CD4-positive, alpha-beta T cell (primary cell): ENCODE measurements at regions not wholly inside any gene's neighbourhood (a gene's known extent, or its start where the extent isn't known, plus 50 kb on each side); places are given as distances from the start of the nearest gene placed in this dataset.

Experiments used
- ATAC-seq: fragments of 200-7000 bp; cut with Tn5 transposase; one replicate; pipeline ENCODE4 v1.10.0; 2022; ENCODE audit warnings: mild to moderate bottlenecking; ENCODE audit not compliant: poor library complexity
- CTCF ChIA-PET: fragments of 350-600 bp; sonication (Branson Sonifier 250); formaldehyde crosslinking; loops from one replicate; lab custom pipeline; 2021; ENCODE audit warnings: antibody characterized with exemption, inconsistent platforms; lab: Charles Lee
- POLR2A ChIA-PET: fragments of 350-600 bp; sonication (Branson Sonifier 250); formaldehyde crosslinking; loops from one replicate; lab custom pipeline; 2021; ENCODE audit warnings: antibody characterized with exemption, inconsistent platforms; lab: Charles Lee
- DNase-seq, 14 experiments: peaks; one replicate each; pipeline ENCODE4 v3.0.0-alpha.2; 2013 to 2020; ENCODE audit warnings: mixed read lengths in 2 of 14
- H3K27ac ChIP-seq, 2 donors: one replicate each; pipeline versions ENCODE4 v1.5.1 to v1.7.0; 2013; ENCODE audit warnings: low read length in 2 of 2, low read depth in 1 of 2, mild to moderate bottlenecking in 1 of 2
- H3K27me3 ChIP-seq, 2 experiments: 1 replicate in 1 of 2; 2 replicates in 1 of 2; pipeline versions ENCODE4 v1.6.1 to v1.7.0; 2013; ENCODE audit warnings: low read length in 2 of 2, control low read depth in 1 of 2, mild to moderate bottlenecking in 1 of 2, moderate library complexity in 1 of 2; ENCODE audit not compliant: insufficient read depth in 2 of 2, control insufficient read depth in 1 of 2
- H3K36me3 ChIP-seq: one replicate; pipeline ENCODE4 v1.6.1; 2013; ENCODE audit warnings: low read length, control low read depth; ENCODE audit not compliant: insufficient read depth
- H3K4me1 ChIP-seq: one replicate; pipeline ENCODE4 v1.6.1; 2013; ENCODE audit warnings: low read length, control low read depth; ENCODE audit not compliant: insufficient read depth
- H3K4me3 ChIP-seq: one replicate; pipeline ENCODE4 v1.5.1; 2013; ENCODE audit warnings: mild to moderate bottlenecking, low read length, moderate library complexity
- H3K9me3 ChIP-seq, 2 experiments: 1 replicate in 1 of 2; 2 replicates in 1 of 2; pipeline versions ENCODE4 v1.6.1 to v1.7.0; 2013; ENCODE audit warnings: low read length in 2 of 2, mild to moderate bottlenecking in 2 of 2, control low read depth in 1 of 2, moderate library complexity in 1 of 2; ENCODE audit not compliant: control insufficient read depth in 1 of 2, insufficient read depth in 1 of 2
- H3K27ac Mint-ChIP-seq: one replicate; pipeline ENCODE4 v1.8.0; 2020; ENCODE audit warnings: mixed read lengths
- H3K27me3 Mint-ChIP-seq: one replicate; pipeline ENCODE4 v1.8.0; 2021; ENCODE audit warnings: mixed read lengths
- H3K36me3 Mint-ChIP-seq: one replicate; pipeline ENCODE4 v1.8.0; 2021; ENCODE audit warnings: low read depth, mixed read lengths
- H3K4me1 Mint-ChIP-seq: one replicate; pipeline ENCODE4 v1.8.0; 2021; ENCODE audit warnings: low read depth, mixed read lengths
- H3K4me3 Mint-ChIP-seq: one replicate; pipeline ENCODE4 v1.8.0; 2020; ENCODE audit warnings: mild to moderate bottlenecking, mixed read lengths
- H3K9me3 Mint-ChIP-seq: one replicate; pipeline ENCODE4 v1.8.0; 2020; ENCODE audit warnings: mixed read lengths
- intact Hi-C, 2 experiments: fragments of 100-400 bp; cut with DNase I in 1 of 2; cut with micrococcal nuclease in 1 of 2; formaldehyde crosslinking; loops; one replicate each; pipeline versions ENCODE4 v1.15.1 to v1.9.0; 2023 to 2025; cut with DNase I, micrococcal nuclease
- TF ChIP-seq, protein P1 (sequence below): fragments of 200-600 bp; IDR thresholded peaks from one replicate; pipeline ENCODE4 v1.8.0; 2022; ENCODE audit warnings: antibody characterized with exemption, mild to moderate bottlenecking

DNA sequence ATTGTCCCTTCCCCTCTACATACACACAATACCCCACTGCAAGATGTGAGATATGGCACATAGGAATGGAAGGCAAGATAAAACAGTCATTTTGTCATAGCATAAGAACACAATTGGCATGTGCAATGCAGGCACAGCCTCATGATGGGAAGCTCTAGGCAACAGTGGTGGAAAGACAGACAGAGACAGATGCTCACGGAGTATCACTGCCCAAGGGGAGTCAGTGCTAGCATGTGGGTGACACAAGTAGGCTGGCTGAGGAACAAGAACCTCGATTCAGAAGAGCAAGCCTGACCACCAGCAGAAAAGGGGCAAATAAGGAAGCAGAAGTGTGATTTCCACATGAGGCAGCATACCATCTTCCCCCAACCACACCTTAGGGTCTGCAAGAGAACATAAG, 323.6 kb downstream of the PAX3 start:
- CTCF ChIA-PET = no interaction called here
- no peaks in the 10 kb centered on the region for H3K36me3 Mint-ChIP-seq
- POLR2A ChIA-PET = no interaction called here
- Histone ChIP-seq H3K9me3 (no peaks in the 10 kb centered on the region), H3K27me3 (no peaks in the 10 kb centered on the region), H3K27ac (no peak overlapping the region), H3K36me3 (no peaks in the 10 kb centered on the region), H3K4me1 (no peaks in the 10 kb centered on the region), H3K4me3 (no peak overlapping the region)
- peaks cover 6% of the 10 kb centered on the region for H3K27me3 Mint-ChIP-seq
- intact Hi-C loops = no loop called here
- H3K4me1 Mint-ChIP-seq = no peaks in the 10 kb centered on the region
- TF ChIP-seq, protein P1, sequence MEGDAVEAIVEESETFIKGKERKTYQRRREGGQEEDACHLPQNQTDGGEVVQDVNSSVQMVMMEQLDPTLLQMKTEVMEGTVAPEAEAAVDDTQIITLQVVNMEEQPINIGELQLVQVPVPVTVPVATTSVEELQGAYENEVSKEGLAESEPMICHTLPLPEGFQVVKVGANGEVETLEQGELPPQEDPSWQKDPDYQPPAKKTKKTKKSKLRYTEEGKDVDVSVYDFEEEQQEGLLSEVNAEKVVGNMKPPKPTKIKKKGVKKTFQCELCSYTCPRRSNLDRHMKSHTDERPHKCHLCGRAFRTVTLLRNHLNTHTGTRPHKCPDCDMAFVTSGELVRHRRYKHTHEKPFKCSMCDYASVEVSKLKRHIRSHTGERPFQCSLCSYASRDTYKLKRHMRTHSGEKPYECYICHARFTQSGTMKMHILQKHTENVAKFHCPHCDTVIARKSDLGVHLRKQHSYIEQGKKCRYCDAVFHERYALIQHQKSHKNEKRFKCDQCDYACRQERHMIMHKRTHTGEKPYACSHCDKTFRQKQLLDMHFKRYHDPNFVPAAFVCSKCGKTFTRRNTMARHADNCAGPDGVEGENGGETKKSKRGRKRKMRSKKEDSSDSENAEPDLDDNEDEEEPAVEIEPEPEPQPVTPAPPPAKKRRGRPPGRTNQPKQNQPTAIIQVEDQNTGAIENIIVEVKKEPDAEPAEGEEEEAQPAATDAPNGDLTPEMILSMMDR = no peak
- H3K9me3 Mint-ChIP-seq = no peaks in the 10 kb centered on the region
- no peak overlapping the region for H3K27ac Mint-ChIP-seq
- H3K4me3 Mint-ChIP-seq = no peak overlapping the region
- ATAC-seq = no peak
- DNase-seq = no peak

DNA sequence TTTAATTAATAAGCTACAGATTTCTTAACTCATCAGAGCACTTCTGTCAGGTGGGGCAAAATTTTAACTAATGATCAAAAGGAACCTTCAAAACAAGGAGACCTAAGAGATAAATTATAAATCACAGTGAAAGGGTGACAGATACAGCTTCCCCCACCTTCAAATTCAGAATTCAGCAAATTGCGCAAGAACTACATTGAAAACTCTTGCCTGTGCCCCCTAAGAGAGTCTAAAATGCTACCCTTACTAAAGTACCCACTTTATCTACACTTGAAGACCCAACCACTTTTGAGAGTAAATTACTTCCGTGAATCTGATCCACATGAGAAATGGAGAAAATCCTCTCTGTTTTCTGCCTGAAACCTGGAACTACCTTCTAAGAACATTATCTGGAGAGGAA, 324.9 kb downstream of the PAX3 start:
- H3K4me3 ChIP-seq = no peak overlapping the region
- no peak overlapping the region for H3K27ac Mint-ChIP-seq
- DNase-seq (no peak), ATAC-seq (no peak)
- H3K36me3 ChIP-seq = no peaks in the 10 kb centered on the region
- CTCF ChIA-PET = no interaction called here
- POLR2A ChIA-PET = no interaction called here
- H3K27me3 ChIP-seq = no peaks in the 10 kb centered on the region
- H3K4me3 Mint-ChIP-seq = no peak overlapping the region
- no peaks in the 10 kb centered on the region for H3K36me3 Mint-ChIP-seq
- H3K27me3 Mint-ChIP-seq = peaks cover 13% of the 10 kb centered on the region
- H3K9me3 Mint-ChIP-seq = no peaks in the 10 kb centered on the region
- H3K4me1 ChIP-seq = no peaks in the 10 kb centered on the region
- no peaks in the 10 kb centered on the region for H3K9me3 ChIP-seq
- intact Hi-C loops = no loop called here
- H3K27ac ChIP-seq = no peak overlapping the region
- TF ChIP-seq, protein P1 = no peak
- no peaks in the 10 kb centered on the region for H3K4me1 Mint-ChIP-seq

DNA sequence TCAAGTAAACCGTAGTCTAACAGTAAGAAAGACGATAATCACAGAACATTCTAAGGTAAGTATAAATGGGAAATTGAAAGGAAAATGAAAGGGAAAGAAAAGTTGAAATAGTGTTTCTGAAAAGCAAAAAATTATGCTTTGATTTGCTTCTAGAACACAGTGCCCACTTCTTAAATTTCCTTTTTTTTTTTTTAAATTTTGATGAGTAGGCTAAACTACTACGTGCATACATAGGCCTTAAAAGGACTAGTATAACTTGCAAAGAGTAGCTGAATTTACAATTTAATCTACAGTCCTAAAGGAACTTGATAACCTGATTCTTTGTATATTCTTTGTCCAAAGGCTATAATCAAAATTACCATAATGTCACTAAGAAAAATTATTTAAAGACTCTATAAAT, 325.3 kb downstream of the PAX3 start:
- Mint-ChIP-seq H3K4me3 (no peak overlapping the region), H3K27ac (no peak overlapping the region), H3K4me1 (no peaks in the 10 kb centered on the region), H3K36me3 (no peaks in the 10 kb centered on the region), H3K27me3 (peaks cover 13% of the 10 kb centered on the region), H3K9me3 (no peaks in the 10 kb centered on the region)
- ATAC-seq (no peak), DNase-seq (no peak)
- Histone ChIP-seq H3K4me1 (no peaks in the 10 kb centered on the region), H3K27me3 (no peaks in the 10 kb centered on the region), H3K9me3 (no peaks in the 10 kb centered on the region), H3K27ac (no peak overlapping the region), H3K36me3 (no peaks in the 10 kb centered on the region), H3K4me3 (no peak overlapping the region)
- ChIA-PET POLR2A (no interaction called here), CTCF (no interaction called here)
- TF ChIP-seq, protein P1 = no peak
- intact Hi-C loops = no loop called here
